NCI-H2196 treated with DMSO at 0.1 percent for 48 hours (cell line): ENCODE measurements at regions not wholly inside any gene's neighbourhood (a gene's known extent, or its start where the extent isn't known, plus 50 kb on each side); places are given as distances from the start of the nearest gene placed in this dataset.
"Not testable (repeated sequence)": the region's sequence is repeated elsewhere in the genome, so short reads cannot be mapped to it uniquely, and the experiment has no call there.

Experiments used
- DNase-seq: peaks from one replicate; lab custom pipeline; 2025; ENCODE audit not compliant: unreplicated experiment; lab: John Stamatoyannopoulos, UW

- no peak for DNase-seq
Measured at GRCh38 chr2:145460112-145460511, 940.2 kb upstream of the ZEB2 start.

- DNase-seq, result peak; percentile 44
Measured at GRCh38 chr2:145431181-145431951, 911.4 kb upstream of the ZEB2 start.

GRCh38 chr2:145423809-145424208, 903.9 kb upstream of the ZEB2 start:
- no peak for DNase-seq

- no peak for DNase-seq
Measured at GRCh38 chr2:145422576-145422975, 902.7 kb upstream of the ZEB2 start.

GRCh38 chr2:145421841-145422240, 901.9 kb upstream of the ZEB2 start:
- DNase-seq, result no peak

GRCh38 chr2:145416640-145417039, 896.7 kb upstream of the ZEB2 start:
- DNase-seq, result no peak

- no peak for DNase-seq
Measured at GRCh38 chr2:145415151-145415550, 895.2 kb upstream of the ZEB2 start.

- DNase-seq, result no peak
Measured at GRCh38 chr2:145413261-145414030, 893.5 kb upstream of the ZEB2 start.

GRCh38 chr2:145412155-145412554, 892.2 kb upstream of the ZEB2 start:
- no peak for DNase-seq

- DNase-seq, result no peak
Measured at GRCh38 chr2:145411493-145411892, 891.6 kb upstream of the ZEB2 start.

GRCh38 chr2:145410086-145410485, 890.2 kb upstream of the ZEB2 start:
- DNase-seq, result no peak

- no peak for DNase-seq
Measured at GRCh38 chr2:145408980-145409379, 889.1 kb upstream of the ZEB2 start.

GRCh38 chr2:145404690-145405089, 884.8 kb upstream of the ZEB2 start:
- DNase-seq, result no peak

- DNase-seq, result no peak
Measured at GRCh38 chr2:145402706-145403277, 882.9 kb upstream of the ZEB2 start.

- no peak for DNase-seq
Measured at GRCh38 chr2:145399131-145399530, 879.2 kb upstream of the ZEB2 start.

GRCh38 chr2:145394181-145394580, 874.3 kb upstream of the ZEB2 start:
- no peak for DNase-seq

- no peak for DNase-seq
Measured at GRCh38 chr2:145386973-145387372, 867.1 kb upstream of the ZEB2 start.

GRCh38 chr2:145383961-145384360, 864.0 kb upstream of the ZEB2 start:
- no peak for DNase-seq

- no peak for DNase-seq
Measured at GRCh38 chr2:145380436-145381017, 860.6 kb upstream of the ZEB2 start.

- DNase-seq, result no peak
Measured at GRCh38 chr2:145379934-145380333, 860.0 kb upstream of the ZEB2 start.

GRCh38 chr2:145374165-145374564, 854.2 kb upstream of the ZEB2 start:
- no peak for DNase-seq

GRCh38 chr2:145367334-145367733, 847.4 kb upstream of the ZEB2 start:
- DNase-seq, result not testable (repeated sequence)
